ENCODE measurements at regions not wholly inside any gene's neighbourhood (a gene's known extent, or its start where the extent isn't known, plus 50 kb on each side); places are given as distances from the start of the nearest gene placed in this dataset.

GRCh38 chr12:31794745-31795144 lies 65.9 kb upstream of the AMN1 start:
- H3K18ac ChIP-seq (ENCODE audit: extremely low read depth, low read length) = no peak overlapping the region
- H3K27me3 ChIP-seq (replicated peaks in 1 of 4; ENCODE audit: control insufficient read depth in 3 of 4, extremely low read depth in 1 of 4, insufficient read depth in 3 of 4, low read length in 3 of 4) = no peaks in the 10 kb centered on the region
- H3K14ac ChIP-seq (ENCODE audit: insufficient read length) = no peak overlapping the region
- H3K56ac ChIP-seq (replicated peaks; ENCODE audit: insufficient read length, low read depth, low read length) = no peak overlapping the region
- no peak overlapping the region for H4K8ac ChIP-seq (ENCODE audit: extremely low read depth, insufficient read depth, low read length)
- H2BK120ac ChIP-seq (replicated peaks; ENCODE audit: low read depth, low read length) = no peak overlapping the region
- no peak overlapping the region for H3K9ac ChIP-seq (replicated peaks in 1 of 4; ENCODE audit: extremely low read depth in 1 of 4, low read depth in 3 of 4, low read length in 3 of 4)
- POLR2A ChIA-PET (ENCODE audit: partially characterized antibody) = interaction anchor here (0.9 kb wide), 1 partner anchor 11 kb away, joined by 3 read pairs; no protein-coding TSS in a partner anchor
- TF ChIP-seq BRCA1 (IDR thresholded peaks at IDR 0.05; ENCODE audit: low read depth, low read length) (no peak), FOSL1 (IDR thresholded peaks at IDR 0.05; ENCODE audit: insufficient read depth, low read depth, low read length) (no peak), MAFK (IDR thresholded peaks at IDR 0.05; ENCODE audit: low read depth, low read length) (no peak), CBX8 (IDR thresholded peaks at IDR 0.05; ENCODE audit: borderline replicate concordance, low read depth, low read length) (no peak), BACH1 (IDR thresholded peaks at IDR 0.05; ENCODE audit: low read length) (no peak), SAP30 (IDR thresholded peaks at IDR 0.05; ENCODE audit: insufficient read depth, insufficient replicate concordance, low read length) (no peak), ZNF274 (IDR thresholded peaks at IDR 0.05; ENCODE audit: borderline replicate concordance, extremely low read depth, low read length) (no peak), NRF1 (IDR thresholded peaks at IDR 0.05; ENCODE audit: low read depth, low read length) (no peak), NANOG (IDR thresholded peaks at IDR 0.05; ENCODE audit: insufficient read depth, low read depth, low read length, poor library complexity, severe bottlenecking) (no peak), SUZ12 (IDR thresholded peaks at IDR 0.05; ENCODE audit: low read length) (no peak)
- TF ChIP-seq, protein P1, sequence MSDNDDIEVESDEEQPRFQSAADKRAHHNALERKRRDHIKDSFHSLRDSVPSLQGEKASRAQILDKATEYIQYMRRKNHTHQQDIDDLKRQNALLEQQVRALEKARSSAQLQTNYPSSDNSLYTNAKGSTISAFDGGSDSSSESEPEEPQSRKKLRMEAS (IDR thresholded peaks at IDR 0.05) = no peak
- no peaks in the 10 kb centered on the region for H3K79me1 ChIP-seq (ENCODE audit: low read depth, low read length)
- H3K23me2 ChIP-seq (ENCODE audit: low read depth, low read length) = no peaks in the 10 kb centered on the region
- no peak overlapping the region for H4K91ac ChIP-seq (replicated peaks; ENCODE audit: insufficient read length, low read length)
- H3K36me3 ChIP-seq (ENCODE audit: control insufficient read depth in 2 of 4, insufficient read depth in 4 of 4, low read length in 3 of 4) = no peaks in the 10 kb centered on the region
- no peak overlapping the region for H2BK5ac ChIP-seq (ENCODE audit: low read depth, low read length)
- no peak overlapping the region; the same call in 1 of the 2 replicates for H2BK12ac ChIP-seq (ENCODE audit: low read depth, low read length)
- H3K23ac ChIP-seq (ENCODE audit: insufficient read length) = no peak overlapping the region
- WGBS, 2 experiments (ENCODE audit: extremely low coverage in 1 of 2, insufficient coverage in 1 of 2, insufficient read length in 1 of 2, insufficient replicate concordance in 2 of 2, low coverage in 1 of 2, low lambda C conversion rate in 2 of 2, missing lambda C conversion rate in 1 of 2) = 80% methylated on average over 5 of the region's 5 CpGs; no CpG with 5 or more reads in 1 of the 2 experiments
- H3K4ac ChIP-seq (replicated peaks; ENCODE audit: insufficient read length, low read depth, low read length) = no peak overlapping the region
- CTCF ChIA-PET (ENCODE audit: partially characterized antibody) = interaction anchor here (0.6 kb wide), 1 partner anchor 22 kb away, joined by 4 read pairs; no protein-coding TSS in a partner anchor
- FAIRE-seq = no peak
- H3K27ac ChIP-seq (ENCODE audit: low read depth, low read length) = no peak overlapping the region
- H3K4me3 ChIP-seq (ENCODE audit: extremely low read depth in 1 of 4, insufficient read depth in 2 of 4, low read depth in 3 of 4, low read length in 4 of 4) = no peak overlapping the region
- no peak overlapping the region for H2BK15ac ChIP-seq (ENCODE audit: low read length)
- no peak overlapping the region for H4K5ac ChIP-seq (ENCODE audit: insufficient read length, low read depth, low read length)
- no peaks in the 10 kb centered on the region for H3K79me2 ChIP-seq (ENCODE audit: control insufficient read depth in 1 of 2, insufficient read depth in 2 of 2, low read length in 2 of 2)
- H2AK5ac ChIP-seq (ENCODE audit: low read depth, low read length) = no peak overlapping the region
- no peaks in the 10 kb centered on the region for H3K4me1 ChIP-seq (replicated peaks in 1 of 4; ENCODE audit: control insufficient read depth in 3 of 4, insufficient read depth in 4 of 4, low read length in 3 of 4)
- DNase-seq (ENCODE audit: low read depth in 1 of 2, low spot score in 2 of 2) = no peak
- no peaks in the 10 kb centered on the region for H4K20me1 ChIP-seq (replicated peaks in 1 of 2; ENCODE audit: control insufficient read depth in 1 of 2, insufficient read depth in 2 of 2, low read length in 2 of 2)
- peak overlapping the region; percentile 18 for H2AFZ ChIP-seq (ENCODE audit: low read length)
- H2BK20ac ChIP-seq (ENCODE audit: low read length) = no peak overlapping the region
- no peaks in the 10 kb centered on the region for H3K9me3 ChIP-seq (ENCODE audit: insufficient read depth in 2 of 2, low read depth in 1 of 2, low read length in 1 of 2)
- H3K4me2 ChIP-seq (ENCODE audit: insufficient read depth in 1 of 2, low read depth in 2 of 2, low read length in 2 of 2) = no peak overlapping the region

All from H1 (cell line).